SK-N-SH treated with all-trans-retinoic acid at 6 μM for 48 hours (cell line): ENCODE measurements at regions not wholly inside any gene's neighbourhood (a gene's known extent, or its start where the extent isn't known, plus 50 kb on each side); places are given as distances from the start of the nearest gene placed in this dataset.

Experiments
- ARNTL ChIP-seq: fragments of 450-650 bp; formaldehyde crosslinking; IDR thresholded peaks from 2 replicates; pipeline ENCODE4 v1.5.0; 2020; ENCODE audit warnings: low read depth, mild to moderate bottlenecking, moderate library complexity, borderline replicate concordance
- BACH2 ChIP-seq: fragments of 250-450 bp; sonication (Bioruptor Pico); IDR thresholded peaks from 2 replicates; pipeline ENCODE4 v1.9.0; 2021; ENCODE audit warnings: mild to moderate bottlenecking, borderline replicate concordance
- RARB ChIP-seq: fragments of 250-450 bp; sonication (Bioruptor Pico); IDR thresholded peaks from 2 replicates; pipeline ENCODE4 v1.8.0; 2021; ENCODE audit warnings: mild to moderate bottlenecking, moderate library complexity
- TOX ChIP-seq: fragments of 250-450 bp; sonication (Bioruptor Pico); IDR thresholded peaks from 2 replicates; pipeline ENCODE4 v1.8.0; 2021; ENCODE audit warnings: mild to moderate bottlenecking, moderate library complexity, borderline replicate concordance
- ZC3H10 ChIP-seq: fragments of 250-450 bp; sonication (Bioruptor Pico); IDR thresholded peaks from 2 replicates; pipeline ENCODE4 v1.5.1; 2021; ENCODE audit warnings: mild to moderate bottlenecking, moderate library complexity
- ZNF565 ChIP-seq: fragments of 450-650 bp; formaldehyde crosslinking; conservative IDR thresholded peaks from 2 replicates; pipeline ENCODE4 v1.5.0; 2020; ENCODE audit warnings: low read depth, mild to moderate bottlenecking, moderate library complexity
- TF ChIP-seq, protein P1 (sequence below): fragments of 250-450 bp; sonication (Bioruptor Pico); IDR thresholded peaks from 2 replicates; pipeline ENCODE4 v1.8.0; 2020; ENCODE audit warnings: mild to moderate bottlenecking, moderate library complexity, borderline replicate concordance

DNA sequence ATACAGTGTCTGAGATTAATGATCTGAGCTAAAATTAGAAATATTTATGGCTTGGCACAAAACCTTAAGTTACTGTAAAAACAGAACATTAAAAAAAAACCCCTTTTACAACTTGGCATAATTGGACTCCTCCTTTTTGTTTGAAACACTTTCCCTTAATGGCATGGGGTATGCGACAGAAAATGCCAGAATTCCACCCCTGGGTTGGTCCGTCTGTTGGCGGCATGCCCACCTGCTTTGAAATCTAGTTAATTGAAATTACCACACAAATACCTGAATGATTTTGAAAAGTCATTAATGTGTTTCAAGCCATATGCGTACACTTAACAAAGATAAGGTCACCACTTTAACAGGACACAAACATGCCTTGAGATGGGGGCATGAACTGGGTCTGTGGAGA, 175.1 kb upstream of the FOXQ1 start:
- TF ChIP-seq, protein P1, sequence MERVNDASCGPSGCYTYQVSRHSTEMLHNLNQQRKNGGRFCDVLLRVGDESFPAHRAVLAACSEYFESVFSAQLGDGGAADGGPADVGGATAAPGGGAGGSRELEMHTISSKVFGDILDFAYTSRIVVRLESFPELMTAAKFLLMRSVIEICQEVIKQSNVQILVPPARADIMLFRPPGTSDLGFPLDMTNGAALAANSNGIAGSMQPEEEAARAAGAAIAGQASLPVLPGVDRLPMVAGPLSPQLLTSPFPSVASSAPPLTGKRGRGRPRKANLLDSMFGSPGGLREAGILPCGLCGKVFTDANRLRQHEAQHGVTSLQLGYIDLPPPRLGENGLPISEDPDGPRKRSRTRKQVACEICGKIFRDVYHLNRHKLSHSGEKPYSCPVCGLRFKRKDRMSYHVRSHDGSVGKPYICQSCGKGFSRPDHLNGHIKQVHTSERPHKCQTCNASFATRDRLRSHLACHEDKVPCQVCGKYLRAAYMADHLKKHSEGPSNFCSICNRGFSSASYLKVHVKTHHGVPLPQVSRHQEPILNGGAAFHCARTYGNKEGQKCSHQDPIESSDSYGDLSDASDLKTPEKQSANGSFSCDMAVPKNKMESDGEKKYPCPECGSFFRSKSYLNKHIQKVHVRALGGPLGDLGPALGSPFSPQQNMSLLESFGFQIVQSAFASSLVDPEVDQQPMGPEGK (CRISPR knock-in tag), result no peak
- no peak for TF ChIP-seq ARNTL
- TF ChIP-seq TOX (CRISPR knock-in tag), result no peak
- TF ChIP-seq ZNF565 (CRISPR knock-in tag), result no peak
- TF ChIP-seq RARB (CRISPR knock-in tag), result no peak
- TF ChIP-seq ZC3H10 (CRISPR knock-in tag), result no peak
- no peak for TF ChIP-seq BACH2 (CRISPR knock-in tag)
